ENCODE measurements at regions not wholly inside any gene's neighbourhood (a gene's known extent, or its start where the extent isn't known, plus 50 kb on each side); places are given as distances from the start of the nearest gene placed in this dataset.

DNA sequence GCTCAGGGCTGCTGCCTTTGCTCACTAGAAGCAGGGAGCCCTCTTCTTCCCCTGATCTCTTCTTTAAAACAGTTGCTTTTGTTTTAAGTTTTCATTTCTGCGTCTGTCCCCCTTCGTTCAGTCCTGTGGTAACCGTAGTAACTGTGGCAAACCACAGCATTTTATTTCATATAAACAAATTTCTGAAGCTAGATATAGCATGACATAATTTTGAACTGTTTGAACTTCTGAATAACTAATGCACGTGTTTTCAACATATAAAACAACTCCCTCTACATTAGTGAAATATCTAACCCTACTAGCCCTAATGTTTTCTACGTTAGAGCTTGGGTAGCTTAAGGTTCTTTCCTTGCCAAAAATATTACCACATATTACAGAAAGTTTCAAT lies 104.6 kb downstream of the DISP1 start:
- Histone ChIP-seq H3K23ac (ENCODE audit: insufficient read length) (no peak overlapping the region), H3K9me3 (ENCODE audit: insufficient read depth in 2 of 2, low read depth in 1 of 2, low read length in 1 of 2) (peaks cover 4 to 7% of the 10 kb centered on the region in 2 experiments; a peak in 2 of 4 replicates), H3K4me2 (ENCODE audit: insufficient read depth in 1 of 2, low read depth in 2 of 2, low read length in 2 of 2) (no peak overlapping the region), H3K4me3 (ENCODE audit: extremely low read depth in 1 of 4, insufficient read depth in 2 of 4, low read depth in 3 of 4, low read length in 4 of 4) (no peak overlapping the region), H3K4me1 (replicated peaks in 1 of 4; ENCODE audit: control insufficient read depth in 3 of 4, insufficient read depth in 4 of 4, low read length in 3 of 4) (no peaks in the 10 kb centered on the region), H3K36me3 (ENCODE audit: control insufficient read depth in 2 of 4, insufficient read depth in 4 of 4, low read length in 3 of 4) (no peaks in the 10 kb centered on the region), H3K23me2 (ENCODE audit: low read depth, low read length) (no peaks in the 10 kb centered on the region), H3K27me3 (replicated peaks in 1 of 4; ENCODE audit: control insufficient read depth in 3 of 4, extremely low read depth in 1 of 4, insufficient read depth in 3 of 4, low read length in 3 of 4) (no peaks in the 10 kb centered on the region), H3K14ac (ENCODE audit: insufficient read length) (no peak overlapping the region), H2BK15ac (ENCODE audit: low read length) (no peak overlapping the region), H4K8ac (ENCODE audit: extremely low read depth, insufficient read depth, low read length) (no peak overlapping the region), H3K79me1 (ENCODE audit: low read depth, low read length) (no peaks in the 10 kb centered on the region), H3K56ac (replicated peaks; ENCODE audit: insufficient read length, low read depth, low read length) (no peak overlapping the region), H3K18ac (ENCODE audit: extremely low read depth, low read length) (no peak overlapping the region), H3K9ac (replicated peaks in 1 of 4; ENCODE audit: extremely low read depth in 1 of 4, low read depth in 3 of 4, low read length in 3 of 4) (no peak overlapping the region), H4K91ac (replicated peaks; ENCODE audit: insufficient read length, low read length) (no peak overlapping the region), H2AFZ (ENCODE audit: low read length) (no peak overlapping the region), H2BK12ac (ENCODE audit: low read depth, low read length) (no peak overlapping the region), H2AK5ac (ENCODE audit: low read depth, low read length) (no peak overlapping the region), H2BK20ac (ENCODE audit: low read length) (no peak overlapping the region), H2BK120ac (replicated peaks; ENCODE audit: low read depth, low read length) (no peak overlapping the region), H3K4ac (replicated peaks; ENCODE audit: insufficient read length, low read depth, low read length) (no peak overlapping the region), H4K5ac (ENCODE audit: insufficient read length, low read depth, low read length) (no peak overlapping the region), H4K20me1 (replicated peaks in 1 of 2; ENCODE audit: control insufficient read depth in 1 of 2, insufficient read depth in 2 of 2, low read length in 2 of 2) (no peaks in the 10 kb centered on the region), H2BK5ac (ENCODE audit: low read depth, low read length) (no peak overlapping the region), H3K79me2 (ENCODE audit: control insufficient read depth in 1 of 2, insufficient read depth in 2 of 2, low read length in 2 of 2) (no peaks in the 10 kb centered on the region), H3K27ac (ENCODE audit: low read depth, low read length) (no peak overlapping the region)
- FAIRE-seq (no peak), DNase-seq (ENCODE audit: low read depth in 1 of 2, low spot score in 2 of 2) (no peak)
- no peak for TF ChIP-seq SIN3A (conservative IDR thresholded peaks at IDR 0.05 in 1 of 2, IDR thresholded peaks at IDR 0.05 in 1 of 2; ENCODE audit: low read depth in 1 of 2, low read length in 2 of 2)
- no peak for TF ChIP-seq POLR2A (IDR thresholded peaks at IDR 0.05; ENCODE audit: control extremely low read depth in 1 of 2, low read depth in 2 of 2, low read length in 2 of 2)
- no peak for TF ChIP-seq FOSL1 (IDR thresholded peaks at IDR 0.05; ENCODE audit: insufficient read depth, low read depth, low read length)
- CTCF ChIA-PET (ENCODE audit: partially characterized antibody), result interaction anchor here (1.4 kb wide), 1 partner anchor 85 kb away, joined by 3 read pairs; no protein-coding TSS in a partner anchor
- 85% methylated on average over 5 of the region's 5 CpGs; no CpG with 5 or more reads in 1 of the 2 experiments for WGBS, 2 experiments (ENCODE audit: extremely low coverage in 1 of 2, insufficient coverage in 1 of 2, insufficient read length in 1 of 2, insufficient replicate concordance in 2 of 2, low coverage in 1 of 2, low lambda C conversion rate in 2 of 2, missing lambda C conversion rate in 1 of 2)
- POLR2A ChIA-PET (ENCODE audit: partially characterized antibody), result no interaction called here
